ENCODE measurements at regions not wholly inside any gene's neighbourhood (a gene's known extent, or its start where the extent isn't known, plus 50 kb on each side); places are given as distances from the start of the nearest gene placed in this dataset.

DNA sequence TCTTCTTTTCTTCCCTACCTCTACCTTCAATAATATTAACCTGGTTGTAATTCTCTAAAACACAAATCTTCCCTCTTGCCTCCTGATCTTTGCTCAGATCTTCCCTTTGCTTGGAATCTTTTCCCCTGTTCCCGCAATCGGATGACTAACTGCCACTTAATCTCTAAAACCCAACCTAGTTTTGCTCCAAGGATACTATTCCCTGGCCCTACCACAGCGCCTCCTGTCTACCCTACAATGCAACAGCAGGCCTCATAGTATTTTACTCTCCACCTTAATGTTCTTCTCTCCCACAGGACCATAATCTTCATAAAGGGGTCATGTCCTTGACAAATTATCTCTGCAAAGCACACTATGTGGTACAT is 246.8 kb upstream of the TNP1 start:
- TF ChIP-seq, protein P1, sequence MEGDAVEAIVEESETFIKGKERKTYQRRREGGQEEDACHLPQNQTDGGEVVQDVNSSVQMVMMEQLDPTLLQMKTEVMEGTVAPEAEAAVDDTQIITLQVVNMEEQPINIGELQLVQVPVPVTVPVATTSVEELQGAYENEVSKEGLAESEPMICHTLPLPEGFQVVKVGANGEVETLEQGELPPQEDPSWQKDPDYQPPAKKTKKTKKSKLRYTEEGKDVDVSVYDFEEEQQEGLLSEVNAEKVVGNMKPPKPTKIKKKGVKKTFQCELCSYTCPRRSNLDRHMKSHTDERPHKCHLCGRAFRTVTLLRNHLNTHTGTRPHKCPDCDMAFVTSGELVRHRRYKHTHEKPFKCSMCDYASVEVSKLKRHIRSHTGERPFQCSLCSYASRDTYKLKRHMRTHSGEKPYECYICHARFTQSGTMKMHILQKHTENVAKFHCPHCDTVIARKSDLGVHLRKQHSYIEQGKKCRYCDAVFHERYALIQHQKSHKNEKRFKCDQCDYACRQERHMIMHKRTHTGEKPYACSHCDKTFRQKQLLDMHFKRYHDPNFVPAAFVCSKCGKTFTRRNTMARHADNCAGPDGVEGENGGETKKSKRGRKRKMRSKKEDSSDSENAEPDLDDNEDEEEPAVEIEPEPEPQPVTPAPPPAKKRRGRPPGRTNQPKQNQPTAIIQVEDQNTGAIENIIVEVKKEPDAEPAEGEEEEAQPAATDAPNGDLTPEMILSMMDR (IDR thresholded peaks at IDR 0.05; ENCODE audit: low read depth, low read length, poor library complexity, severe bottlenecking) = peak; percentile 71
- TF ChIP-seq EZH2phosphoT487 (IDR thresholded peaks at IDR 0.05; ENCODE audit: borderline replicate concordance, low read length) = no peak

Data from DOHH2 (cell line).